SH-SY5Y (cell line): ENCODE measurements at regions not wholly inside any gene's neighbourhood (a gene's known extent, or its start where the extent isn't known, plus 50 kb on each side); places are given as distances from the start of the nearest gene placed in this dataset.

Experiments
- GATA2 ChIP-seq: IDR thresholded peaks from 2 replicates; pipeline ENCODE4 v1.6.1; 2011; ENCODE audit warnings: mild to moderate bottlenecking, low read depth, low read length
- GATA3 ChIP-seq: IDR thresholded peaks from 2 replicates; pipeline ENCODE4 v1.6.1; 2011; ENCODE audit warnings: low read depth, mild to moderate bottlenecking, low read length, moderate library complexity

GRCh38 chr12:43054085-43054484 is 464.5 kb upstream of the PRICKLE1 start:
- TF ChIP-seq GATA2 (no peak), GATA3 (no peak)

GRCh38 chr12:43052441-43052840 is 462.9 kb upstream of the PRICKLE1 start:
- TF ChIP-seq GATA3 (no peak), GATA2 (no peak)

GRCh38 chr12:43044241-43044640 is 454.7 kb upstream of the PRICKLE1 start:
- TF ChIP-seq GATA2 (no peak), GATA3 (no peak)

GRCh38 chr12:43038991-43039390 is 449.4 kb upstream of the PRICKLE1 start:
- no peak for TF ChIP-seq GATA3
- no peak for TF ChIP-seq GATA2

GRCh38 chr12:43029971-43030370 is 440.4 kb upstream of the PRICKLE1 start:
- TF ChIP-seq GATA3 (no peak), GATA2 (no peak)

GRCh38 chr12:43028826-43029225 is 439.3 kb upstream of the PRICKLE1 start:
- TF ChIP-seq GATA2 = no peak
- TF ChIP-seq GATA3 = no peak

- TF ChIP-seq GATA2 (no peak), GATA3 (no peak)
Observed at GRCh38 chr12:43022838-43023237, 433.3 kb upstream of the PRICKLE1 start.

- no peak for TF ChIP-seq GATA3
- TF ChIP-seq GATA2 = no peak
Observed at GRCh38 chr12:43015090-43015737, 425.7 kb upstream of the PRICKLE1 start.

GRCh38 chr12:43011383-43011926 is 421.9 kb upstream of the PRICKLE1 start:
- TF ChIP-seq GATA2 (no peak), GATA3 (no peak)

- TF ChIP-seq GATA2 (no peak), GATA3 (no peak)
Observed at GRCh38 chr12:43009846-43010240, 420.3 kb upstream of the PRICKLE1 start.

GRCh38 chr12:43008953-43009845 is 419.7 kb upstream of the PRICKLE1 start:
- no peak for TF ChIP-seq GATA2
- TF ChIP-seq GATA3 = no peak

GRCh38 chr12:43004908-43005307 is 415.4 kb upstream of the PRICKLE1 start:
- TF ChIP-seq GATA2 = no peak
- TF ChIP-seq GATA3 = no peak

GRCh38 chr12:43004141-43004540 is 414.6 kb upstream of the PRICKLE1 start:
- TF ChIP-seq GATA2 (no peak), GATA3 (no peak)

GRCh38 chr12:42996869-42997431 is 407.4 kb upstream of the PRICKLE1 start:
- TF ChIP-seq GATA2 (no peak), GATA3 (no peak)

- TF ChIP-seq GATA3 (no peak), GATA2 (no peak)
Observed at GRCh38 chr12:42992826-42993225, 403.3 kb upstream of the PRICKLE1 start.
